Uterus (tissue), 2 donors: ENCODE measurements at regions not wholly inside any gene's neighbourhood (a gene's known extent, or its start where the extent isn't known, plus 50 kb on each side); places are given as distances from the start of the nearest gene placed in this dataset.

Experiments used
- POLR2A ChIP-seq, 2 donors: fragments of 450-650 bp; IDR thresholded peaks; one replicate each; pipeline ENCODE4 v1.6.1; 2016; ENCODE audit warnings: antibody characterized with exemption in 2 of 2, mild to moderate bottlenecking in 1 of 2, moderate library complexity in 1 of 2
- TF ChIP-seq, protein P1 (sequence below), 4 experiments: fragments of 200-600 bp in 2 of 4; fragments of 450-650 bp in 2 of 4; sonication (generic) in 2 of 4; IDR thresholded peaks; one replicate each; pipeline ENCODE4 v1.5.1; 2016 to 2019; ENCODE audit warnings: antibody characterized with exemption in 4 of 4, mild to moderate bottlenecking in 2 of 4, moderate library complexity in 1 of 4

DNA sequence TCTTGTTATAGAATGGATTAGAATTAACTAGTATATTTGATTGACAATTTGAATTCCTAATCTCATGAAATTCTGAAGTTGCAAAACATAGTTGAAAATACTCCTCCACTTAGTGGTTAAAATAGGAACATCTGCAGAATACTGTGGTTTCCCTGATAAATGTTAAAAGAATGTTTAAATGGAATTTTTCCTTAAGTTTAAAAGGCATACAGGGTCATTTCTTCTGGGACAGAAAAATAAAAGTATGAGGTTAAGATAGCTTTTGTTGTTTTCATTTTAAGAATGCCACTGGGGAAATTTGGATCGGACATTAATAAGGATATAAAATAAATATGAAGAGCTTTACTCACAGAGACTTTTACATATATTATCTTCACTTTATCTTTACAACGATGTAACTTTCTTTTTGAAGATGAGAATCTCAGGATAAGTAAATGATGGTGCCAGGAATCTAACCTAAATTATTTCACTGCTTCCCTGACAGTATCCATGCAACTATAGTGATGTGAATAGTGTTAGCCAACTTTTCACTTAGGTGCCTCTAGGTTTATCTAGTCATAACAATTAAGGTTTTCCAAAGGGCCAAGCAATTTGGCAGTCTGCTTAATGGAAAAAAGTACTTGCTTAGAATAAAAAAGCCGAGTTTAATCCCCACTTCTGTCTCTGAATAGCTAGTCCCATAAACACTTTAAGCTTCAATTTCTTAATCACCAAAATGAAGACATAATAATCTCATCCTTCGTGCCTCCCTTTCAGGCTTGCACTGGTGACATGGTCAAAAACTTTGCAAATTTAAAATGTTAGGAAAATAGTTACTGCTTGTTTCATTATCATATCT lies 151.8 kb upstream of the STK17B start:
- TF ChIP-seq, protein P1, sequence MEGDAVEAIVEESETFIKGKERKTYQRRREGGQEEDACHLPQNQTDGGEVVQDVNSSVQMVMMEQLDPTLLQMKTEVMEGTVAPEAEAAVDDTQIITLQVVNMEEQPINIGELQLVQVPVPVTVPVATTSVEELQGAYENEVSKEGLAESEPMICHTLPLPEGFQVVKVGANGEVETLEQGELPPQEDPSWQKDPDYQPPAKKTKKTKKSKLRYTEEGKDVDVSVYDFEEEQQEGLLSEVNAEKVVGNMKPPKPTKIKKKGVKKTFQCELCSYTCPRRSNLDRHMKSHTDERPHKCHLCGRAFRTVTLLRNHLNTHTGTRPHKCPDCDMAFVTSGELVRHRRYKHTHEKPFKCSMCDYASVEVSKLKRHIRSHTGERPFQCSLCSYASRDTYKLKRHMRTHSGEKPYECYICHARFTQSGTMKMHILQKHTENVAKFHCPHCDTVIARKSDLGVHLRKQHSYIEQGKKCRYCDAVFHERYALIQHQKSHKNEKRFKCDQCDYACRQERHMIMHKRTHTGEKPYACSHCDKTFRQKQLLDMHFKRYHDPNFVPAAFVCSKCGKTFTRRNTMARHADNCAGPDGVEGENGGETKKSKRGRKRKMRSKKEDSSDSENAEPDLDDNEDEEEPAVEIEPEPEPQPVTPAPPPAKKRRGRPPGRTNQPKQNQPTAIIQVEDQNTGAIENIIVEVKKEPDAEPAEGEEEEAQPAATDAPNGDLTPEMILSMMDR (IDR thresholded peaks at IDR 0.05), result no peak
- TF ChIP-seq POLR2A (IDR thresholded peaks at IDR 0.05), result no peak
